HG03571 (cell line): ENCODE measurements at regions not wholly inside any gene's neighbourhood (a gene's known extent, or its start where the extent isn't known, plus 50 kb on each side); places are given as distances from the start of the nearest gene placed in this dataset.

Experiments
- ATAC-seq: cut with Tn5 transposase; IDR thresholded peaks from one replicate; pipeline ENCODE4 v1.9.1; 2021; ENCODE audit not compliant: unreplicated experiment

- no peak for ATAC-seq
These were observed 63.2 kb upstream of the CCDC190 start for GRCh38 chr1:162924179-162924578.

GRCh38 chr1:162922201-162922600 lies 61.2 kb upstream of the CCDC190 start:
- ATAC-seq: no peak

- no peak for ATAC-seq
These were observed 60.3 kb upstream of the CCDC190 start for GRCh38 chr1:162921311-162921710.

- ATAC-seq: no peak
These were observed 58.1 kb upstream of the CCDC190 start for GRCh38 chr1:162919034-162919433.

GRCh38 chr1:162918151-162918754 lies 57.3 kb upstream of the CCDC190 start:
- ATAC-seq: no peak

- no peak for ATAC-seq
These were observed 56.0 kb upstream of the CCDC190 start for GRCh38 chr1:162916821-162917613.

- no peak for ATAC-seq
These were observed 55.4 kb upstream of the CCDC190 start for GRCh38 chr1:162916407-162916806.

- no peak for ATAC-seq
These were observed 53.6 kb upstream of the CCDC190 start for GRCh38 chr1:162914601-162915000.

GRCh38 chr1:162913345-162913744 lies 52.4 kb upstream of the CCDC190 start:
- ATAC-seq: no peak

- no peak for ATAC-seq
These were observed 51.2 kb upstream of the CCDC190 start for GRCh38 chr1:162912061-162912667.
